ENCODE measurements at regions not wholly inside any gene's neighbourhood (a gene's known extent, or its start where the extent isn't known, plus 50 kb on each side); places are given as distances from the start of the nearest gene placed in this dataset.

DNA sequence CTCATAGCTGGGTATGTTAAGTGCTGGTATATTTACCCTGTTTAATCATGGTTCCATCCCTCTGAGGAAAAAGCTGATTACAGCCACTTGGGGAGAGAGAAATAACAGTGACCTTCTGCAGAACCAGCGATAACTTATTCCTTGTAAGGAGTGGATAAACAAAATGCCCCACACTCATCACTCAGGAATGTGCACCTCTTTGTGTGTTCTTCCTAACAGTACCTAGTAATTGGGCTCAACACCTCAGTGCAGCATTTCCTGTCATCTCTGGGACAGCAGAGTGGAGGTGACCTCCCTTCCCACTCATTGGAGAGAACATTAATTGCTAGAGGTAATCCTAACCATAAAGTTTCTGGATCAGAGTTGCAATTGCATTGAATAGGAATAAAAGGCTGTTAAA, 112.5 kb upstream of the F3 start:
- DNase-seq (no peak), ATAC-seq (no peak)
- H3K4me1 ChIP-seq = no peaks in the 10 kb centered on the region
- intact Hi-C loops (cut with DNase I) = no loop called here
- H3K9me3 ChIP-seq = no peaks in the 10 kb centered on the region
- H3K27ac ChIP-seq = no peak overlapping the region
- peaks cover 0 to 3% (median 0%) of the 10 kb centered on the region in 3 donors for H3K27me3 ChIP-seq (ENCODE audit: insufficient read depth in 3 of 3, low read length in 2 of 3)
- 76 to 84% (median 83%) methylated on average over 1 of the region's 1 CpG for WGBS, 3 donors
- TF ChIP-seq, protein P1, sequence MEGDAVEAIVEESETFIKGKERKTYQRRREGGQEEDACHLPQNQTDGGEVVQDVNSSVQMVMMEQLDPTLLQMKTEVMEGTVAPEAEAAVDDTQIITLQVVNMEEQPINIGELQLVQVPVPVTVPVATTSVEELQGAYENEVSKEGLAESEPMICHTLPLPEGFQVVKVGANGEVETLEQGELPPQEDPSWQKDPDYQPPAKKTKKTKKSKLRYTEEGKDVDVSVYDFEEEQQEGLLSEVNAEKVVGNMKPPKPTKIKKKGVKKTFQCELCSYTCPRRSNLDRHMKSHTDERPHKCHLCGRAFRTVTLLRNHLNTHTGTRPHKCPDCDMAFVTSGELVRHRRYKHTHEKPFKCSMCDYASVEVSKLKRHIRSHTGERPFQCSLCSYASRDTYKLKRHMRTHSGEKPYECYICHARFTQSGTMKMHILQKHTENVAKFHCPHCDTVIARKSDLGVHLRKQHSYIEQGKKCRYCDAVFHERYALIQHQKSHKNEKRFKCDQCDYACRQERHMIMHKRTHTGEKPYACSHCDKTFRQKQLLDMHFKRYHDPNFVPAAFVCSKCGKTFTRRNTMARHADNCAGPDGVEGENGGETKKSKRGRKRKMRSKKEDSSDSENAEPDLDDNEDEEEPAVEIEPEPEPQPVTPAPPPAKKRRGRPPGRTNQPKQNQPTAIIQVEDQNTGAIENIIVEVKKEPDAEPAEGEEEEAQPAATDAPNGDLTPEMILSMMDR (IDR thresholded peaks at IDR 0.05) = no peak
- H3K4me3 ChIP-seq = no peak overlapping the region
- H3K36me3 ChIP-seq (ENCODE audit: insufficient read depth in 1 of 2, low read depth in 1 of 2) = no peaks in the 10 kb centered on the region

DNA sequence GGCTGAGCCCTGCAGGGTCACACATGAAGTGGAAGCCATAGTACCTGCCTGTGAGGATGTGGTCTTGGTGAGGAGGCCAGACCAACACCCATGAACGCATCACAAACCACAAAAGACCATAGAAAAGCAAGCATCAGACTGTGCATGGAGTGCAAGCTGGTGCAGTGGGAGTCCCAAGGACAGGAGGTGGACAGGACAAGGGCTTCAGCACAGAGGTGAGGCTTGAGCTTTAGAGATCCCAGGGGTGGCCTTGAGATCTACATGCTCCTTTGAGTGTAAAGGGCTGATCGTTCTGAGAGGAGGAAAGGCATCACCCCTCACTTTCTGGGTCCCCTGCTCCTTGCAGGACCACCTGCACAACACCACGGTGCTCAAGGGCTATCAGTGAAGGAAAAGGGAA, 111.9 kb upstream of the F3 start:
- Histone ChIP-seq H3K9me3 (no peaks in the 10 kb centered on the region), H3K27ac (no peak overlapping the region), H3K27me3 (ENCODE audit: insufficient read depth in 3 of 3, low read length in 2 of 3) (peaks cover 0 to 3% (median 0%) of the 10 kb centered on the region in 3 donors), H3K4me1 (no peaks in the 10 kb centered on the region), H3K4me3 (no peak overlapping the region), H3K36me3 (ENCODE audit: insufficient read depth in 1 of 2, low read depth in 1 of 2) (no peaks in the 10 kb centered on the region)
- intact Hi-C loops (cut with DNase I) = no loop called here
- DNase-seq (no peak), ATAC-seq (no peak)
- TF ChIP-seq, protein P1 (IDR thresholded peaks at IDR 0.05) = no peak
- WGBS, 3 donors = 80 to 89% (median 83%) methylated on average over 3 of the region's 3 CpGs

DNA sequence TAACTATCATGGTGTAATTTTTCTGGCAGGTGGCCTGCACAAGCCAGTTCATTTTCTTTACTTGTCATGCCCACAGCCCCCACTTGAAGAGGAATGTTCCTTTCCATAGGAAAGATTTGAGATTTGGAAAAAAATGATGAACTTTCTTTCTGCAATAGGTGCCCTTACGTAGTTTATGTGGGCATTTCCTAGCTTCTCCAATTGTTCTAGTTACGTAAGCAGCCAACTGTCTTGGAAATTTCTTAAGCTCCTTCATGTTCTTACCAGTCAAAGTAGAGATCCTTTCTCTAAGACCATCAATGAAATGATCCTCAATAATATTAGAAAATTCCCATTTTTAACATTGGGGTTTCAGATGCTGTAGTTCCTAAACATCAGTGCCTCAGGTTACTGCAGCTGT, 109.5 kb upstream of the F3 start:
- WGBS, 3 donors = 94 to 96% (median 96%) methylated on average over 2 of the region's 2 CpGs
- DNase-seq (no peak), ATAC-seq (no peak)
- H3K36me3 ChIP-seq (ENCODE audit: insufficient read depth in 1 of 2, low read depth in 1 of 2) = no peaks in the 10 kb centered on the region
- intact Hi-C loops (cut with DNase I) = no loop called here
- peaks cover 0 to 3% (median 0%) of the 10 kb centered on the region in 3 donors for H3K27me3 ChIP-seq (ENCODE audit: insufficient read depth in 3 of 3, low read length in 2 of 3)
- no peak overlapping the region for H3K4me3 ChIP-seq
- TF ChIP-seq, protein P1 (IDR thresholded peaks at IDR 0.05) = no peak
- H3K4me1 ChIP-seq = no peaks in the 10 kb centered on the region
- H3K9me3 ChIP-seq = no peaks in the 10 kb centered on the region
- H3K27ac ChIP-seq = no peak overlapping the region

DNA sequence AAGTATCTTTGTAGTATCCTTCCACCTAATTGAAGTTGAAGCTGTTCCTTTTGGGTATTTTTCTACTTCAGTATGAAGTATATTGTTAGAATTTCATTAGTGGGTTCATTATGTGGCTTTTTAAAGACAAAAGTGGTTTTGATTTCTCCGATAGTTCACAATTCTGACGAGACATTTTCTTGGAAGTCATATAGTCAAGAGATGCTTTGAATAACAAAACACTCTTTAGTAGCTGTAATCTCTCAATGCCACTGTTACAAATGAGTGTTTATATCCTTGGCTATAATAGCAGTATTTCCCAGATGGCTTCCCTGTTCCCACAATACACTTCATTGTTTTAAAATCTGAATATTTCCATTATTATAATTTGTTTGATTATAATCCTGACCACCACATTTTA, 108.7 kb upstream of the F3 start:
- Histone ChIP-seq H3K9me3 (no peaks in the 10 kb centered on the region), H3K27ac (no peak overlapping the region), H3K4me1 (no peaks in the 10 kb centered on the region), H3K27me3 (ENCODE audit: insufficient read depth in 3 of 3, low read length in 2 of 3) (peaks cover 0 to 3% (median 0%) of the 10 kb centered on the region in 3 donors), H3K36me3 (ENCODE audit: insufficient read depth in 1 of 2, low read depth in 1 of 2) (no peaks in the 10 kb centered on the region), H3K4me3 (no peak overlapping the region)
- 78 to 85% (median 83%) methylated on average over 2 of the region's 2 CpGs for WGBS, 3 donors
- no peak for DNase-seq
- TF ChIP-seq, protein P1 (IDR thresholded peaks at IDR 0.05) = no peak
- intact Hi-C loops (cut with DNase I) = no loop called here
- no peak for ATAC-seq

All from psoas muscle (tissue), 7 donors.